Right lobe of liver (tissue), 4 donors: ENCODE measurements at regions not wholly inside any gene's neighbourhood (a gene's known extent, or its start where the extent isn't known, plus 50 kb on each side); places are given as distances from the start of the nearest gene placed in this dataset.

Experiments used
- CTCF ChIP-seq, 4 donors: fragments of 200-600 bp in 3 of 4; fragments of 450-650 bp in 1 of 4; IDR thresholded peaks; one replicate each; pipeline versions ENCODE4 v1.5.1 to v1.8.0; 2016 to 2022; ENCODE audit warnings: antibody characterized with exemption in 4 of 4, mild to moderate bottlenecking in 2 of 4
- POLR2A ChIP-seq: fragments of 450-650 bp; IDR thresholded peaks from one replicate; pipeline ENCODE4 v1.6.1; 2017; ENCODE audit warnings: antibody characterized with exemption, mild to moderate bottlenecking
- donor health status: DM: no; HTN: no; CAD: no.
- donor health status: DM: no; HTN: no; CAD: no.
- donor health status: DM: no; HTN: yes; CAD: no.

GRCh38 chr4:17362430-17362829, 149.5 kb downstream of the QDPR start:
- TF ChIP-seq CTCF (IDR thresholded peaks at IDR 0.05) (no peak), POLR2A (no peak)
